Keratinocyte (primary cell): ENCODE measurements at regions not wholly inside any gene's neighbourhood (a gene's known extent, or its start where the extent isn't known, plus 50 kb on each side); places are given as distances from the start of the nearest gene placed in this dataset.

Experiments used
- DNase-seq: peaks from one replicate; pipeline ENCODE4 v3.0.0-alpha.2; 2011; ENCODE audit warnings: low read depth, missing footprints, low spot score
- FAIRE-seq: peaks from 2 replicates; lab custom pipeline; 2011; peaks lifted over from hg19 to GRCh38; lab: Jason Lieb, UNC
- H2AFZ ChIP-seq: 2 replicates; pipeline ENCODE4 v1.6.0; 2012; ENCODE audit warnings: low read length, control low read depth, inconsistent platforms; ENCODE audit not compliant: control insufficient read depth
- H3K27ac ChIP-seq: 2 replicates; pipeline ENCODE4 v1.5.1; 2011; ENCODE audit warnings: low read length; ENCODE audit not compliant: control insufficient read depth, insufficient read depth
- H3K27me3 ChIP-seq: 3 replicates; pipeline ENCODE4 v1.6.0; 2011; ENCODE audit warnings: low read length; ENCODE audit not compliant: control insufficient read depth, insufficient read depth; ENCODE audit errors: extremely low read depth
- H3K36me3 ChIP-seq, 2 experiments: 2 replicates in 1 of 2; 3 replicates in 1 of 2; pipeline ENCODE4 v1.5.1; 2011; ENCODE audit warnings: low read length in 2 of 2, mild to moderate bottlenecking in 1 of 2; ENCODE audit not compliant: control insufficient read depth in 2 of 2, insufficient read depth in 2 of 2; ENCODE audit errors: extremely low read depth in 1 of 2
- H3K4me1 ChIP-seq: 3 replicates; pipeline ENCODE4 v1.5.1; 2011; ENCODE audit warnings: low read length; ENCODE audit not compliant: control insufficient read depth, insufficient read depth; ENCODE audit errors: extremely low read depth
- H3K4me2 ChIP-seq: 3 replicates; pipeline ENCODE4 v1.6.0; 2011; ENCODE audit warnings: low read depth, low read length; ENCODE audit not compliant: control insufficient read depth, insufficient read depth; ENCODE audit errors: extremely low read depth
- H3K4me3 ChIP-seq, 3 experiments: fragments of 200-600 bp in 1 of 3; sonication (generic) in 1 of 3; 2 replicates in 2 of 3; 3 replicates in 1 of 3; pipeline ENCODE4 v1.5.1; 2011 to 2016; ENCODE audit warnings: low read length in 3 of 3, mild to moderate bottlenecking in 3 of 3, control low read depth in 2 of 3, inconsistent platforms in 1 of 3, low read depth in 1 of 3, mixed read lengths in 1 of 3, mixed run types in 1 of 3, moderate library complexity in 1 of 3; ENCODE audit not compliant: control insufficient read depth in 2 of 3, insufficient read depth in 2 of 3; ENCODE audit errors: extremely low read depth in 1 of 3
- H3K79me2 ChIP-seq: 2 replicates; pipeline ENCODE4 v1.6.0; 2012; ENCODE audit warnings: low read length; ENCODE audit not compliant: control insufficient read depth, insufficient read depth
- H3K9ac ChIP-seq: 3 replicates; pipeline ENCODE4 v1.6.0; 2011; ENCODE audit warnings: low read length; ENCODE audit not compliant: control insufficient read depth, insufficient read depth; ENCODE audit errors: extremely low read depth
- H3K9me1 ChIP-seq: 3 replicates; pipeline ENCODE4 v1.6.0; 2011; ENCODE audit warnings: low read length; ENCODE audit not compliant: control insufficient read depth, insufficient read depth; ENCODE audit errors: extremely low read depth
- H3K9me3 ChIP-seq: 2 replicates; pipeline ENCODE4 v1.5.1; 2012; ENCODE audit warnings: low read depth, low read length; ENCODE audit not compliant: control insufficient read depth
- H4K20me1 ChIP-seq: 3 replicates; pipeline ENCODE4 v1.6.0; 2011; ENCODE audit warnings: low read length; ENCODE audit not compliant: control insufficient read depth, insufficient read depth; ENCODE audit errors: extremely low read depth
- EZH2 ChIP-seq: IDR thresholded peaks from one replicate; pipeline ENCODE4 v1.6.1; 2012; ENCODE audit warnings: inconsistent platforms, mild to moderate bottlenecking, low read length, moderate library complexity
- dilution Hi-C: fragments of 300-500 bp; cut with MboI; formaldehyde crosslinking; loops from one replicate; pipeline ENCODE4 v1.7.0; 2020; ENCODE audit warnings: low sequenced_read_pairs; ENCODE audit not compliant: extremely low pct_ligation_motif_present
- TF ChIP-seq, protein P1 (sequence below), 3 experiments: IDR thresholded peaks in 1 of 3; conservative IDR thresholded peaks in 1 of 3; optimal IDR thresholded peaks in 1 of 3; 2 replicates in 2 of 3; 3 replicates in 1 of 3; pipeline versions ENCODE3 to v1.5.1; 2011; ENCODE audit warnings: low read length in 3 of 3, mild to moderate bottlenecking in 3 of 3, moderate library complexity in 2 of 3, control low read depth in 1 of 3, inconsistent platforms in 1 of 3; ENCODE audit not compliant: insufficient read depth in 2 of 3; ENCODE audit errors: extremely low read depth in 1 of 3

DNA sequence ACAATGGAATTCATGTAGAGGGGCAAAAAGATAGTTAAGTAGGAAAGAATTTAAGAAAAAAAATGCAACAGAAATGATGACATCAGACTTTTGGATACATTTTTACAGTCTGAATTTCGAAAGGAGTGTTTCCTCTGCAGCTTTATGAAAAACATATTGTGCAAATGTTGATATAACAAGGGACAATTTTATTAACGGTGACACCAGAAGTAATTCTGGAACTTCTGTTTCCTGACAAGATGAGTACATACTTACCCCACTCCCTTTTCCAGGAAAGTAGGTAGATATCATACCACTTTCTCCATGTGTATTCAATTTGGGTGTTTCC, 369.6 kb downstream of the FBXO15 start:
- H4K20me1 ChIP-seq, result no peaks in the 10 kb centered on the region
- H3K27ac ChIP-seq, result no peak overlapping the region
- H3K9me3 ChIP-seq, result no peaks in the 10 kb centered on the region
- H3K4me1 ChIP-seq, result peaks cover 16% of the 10 kb centered on the region
- H3K9ac ChIP-seq, result no peak overlapping the region
- no peaks in the 10 kb centered on the region for H3K79me2 ChIP-seq
- FAIRE-seq, result no peak
- H2AFZ ChIP-seq, result peak overlapping the region; percentile 31
- DNase-seq, result no peak
- no peaks in the 10 kb centered on the region for H3K9me1 ChIP-seq
- no peak overlapping the region for H3K4me2 ChIP-seq
- H3K27me3 ChIP-seq, result no peaks in the 10 kb centered on the region
- H3K4me3 ChIP-seq, result no peak overlapping the region
- H3K36me3 ChIP-seq, result no peaks in the 10 kb centered on the region
- no peak for TF ChIP-seq EZH2
- TF ChIP-seq, protein P1, sequence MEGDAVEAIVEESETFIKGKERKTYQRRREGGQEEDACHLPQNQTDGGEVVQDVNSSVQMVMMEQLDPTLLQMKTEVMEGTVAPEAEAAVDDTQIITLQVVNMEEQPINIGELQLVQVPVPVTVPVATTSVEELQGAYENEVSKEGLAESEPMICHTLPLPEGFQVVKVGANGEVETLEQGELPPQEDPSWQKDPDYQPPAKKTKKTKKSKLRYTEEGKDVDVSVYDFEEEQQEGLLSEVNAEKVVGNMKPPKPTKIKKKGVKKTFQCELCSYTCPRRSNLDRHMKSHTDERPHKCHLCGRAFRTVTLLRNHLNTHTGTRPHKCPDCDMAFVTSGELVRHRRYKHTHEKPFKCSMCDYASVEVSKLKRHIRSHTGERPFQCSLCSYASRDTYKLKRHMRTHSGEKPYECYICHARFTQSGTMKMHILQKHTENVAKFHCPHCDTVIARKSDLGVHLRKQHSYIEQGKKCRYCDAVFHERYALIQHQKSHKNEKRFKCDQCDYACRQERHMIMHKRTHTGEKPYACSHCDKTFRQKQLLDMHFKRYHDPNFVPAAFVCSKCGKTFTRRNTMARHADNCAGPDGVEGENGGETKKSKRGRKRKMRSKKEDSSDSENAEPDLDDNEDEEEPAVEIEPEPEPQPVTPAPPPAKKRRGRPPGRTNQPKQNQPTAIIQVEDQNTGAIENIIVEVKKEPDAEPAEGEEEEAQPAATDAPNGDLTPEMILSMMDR (optimal IDR thresholded peaks at IDR 0.05 in 1 of 3, IDR thresholded peaks at IDR 0.05 in 1 of 3, conservative IDR thresholded peaks at IDR 0.05 in 1 of 3; ENCODE audit: extremely low read depth in 1 of 3, insufficient read depth in 2 of 3, low read length in 3 of 3), result no peak
- dilution Hi-C loops, result no loop called here

GRCh38 chr18:73777356-73778031, 370.1 kb downstream of the FBXO15 start:
- no peaks in the 10 kb centered on the region for H4K20me1 ChIP-seq
- H3K79me2 ChIP-seq, result no peaks in the 10 kb centered on the region
- no peaks in the 10 kb centered on the region for H3K36me3 ChIP-seq
- dilution Hi-C loops, result no loop called here
- H3K4me3 ChIP-seq, result no peak overlapping the region
- H3K4me2 ChIP-seq, result no peak overlapping the region
- DNase-seq (no peak), FAIRE-seq (peak; percentile 52)
- H3K9ac ChIP-seq, result no peak overlapping the region
- H3K4me1 ChIP-seq, result peaks cover 16% of the 10 kb centered on the region
- peak overlapping the region; percentile 31 for H2AFZ ChIP-seq
- H3K27ac ChIP-seq, result no peak overlapping the region
- no peaks in the 10 kb centered on the region for H3K9me1 ChIP-seq
- H3K27me3 ChIP-seq, result no peaks in the 10 kb centered on the region
- no peaks in the 10 kb centered on the region for H3K9me3 ChIP-seq
- no peak for TF ChIP-seq EZH2
- TF ChIP-seq, protein P1 (optimal IDR thresholded peaks at IDR 0.05 in 1 of 3, IDR thresholded peaks at IDR 0.05 in 1 of 3, conservative IDR thresholded peaks at IDR 0.05 in 1 of 3; ENCODE audit: extremely low read depth in 1 of 3, insufficient read depth in 2 of 3, low read length in 3 of 3), result no peak
